ENCODE measurements at regions not wholly inside any gene's neighbourhood (a gene's known extent, or its start where the extent isn't known, plus 50 kb on each side); places are given as distances from the start of the nearest gene placed in this dataset.

GRCh38 chr2:126972279-126972626 lies 73.6 kb downstream of the TEX51 start:
- FAIRE-seq (no peak), ATAC-seq (peak in 1 of 2 experiments; percentile 29; a peak in 1 of 6 replicates), DNase-seq (ENCODE audit: low read depth in 1 of 2, low spot score in 1 of 2) (no peak)
- H3K27ac ChIP-seq, result no peak overlapping the region; a peak in 1 of 6 replicates
- POLR2A ChIA-PET, result interaction anchor here (0.6 kb wide), 1 partner anchor 194 kb away, joined by 5 read pairs; no protein-coding TSS in a partner anchor
- WGBS (ENCODE audit: missing lambda C conversion rate), result 27% methylated on average over 7 of the region's 10 CpGs
- CTCF ChIA-PET, result interaction anchor here (0.8 to 2.8 kb wide), 27 partner anchors 10 to 446 kb away, joined by 3 to 16 read pairs (median 5); no protein-coding TSS in a partner anchor
- TF ChIP-seq CTCF (IDR thresholded peaks at IDR 0.05) (0 out of 3 replicates have a peak, but pooled peaks have one; percentile 4), E2F6 (IDR thresholded peaks at IDR 0.05; ENCODE audit: borderline replicate concordance, low read depth) (no peak)
- peak overlapping the region; percentile 49 for H3K4me3 ChIP-seq
- 0 out of 3 replicates have a peak, but pooled peaks cover 3% of the 10 kb centered on the region for H3K4me1 ChIP-seq
- H3K4me2 ChIP-seq, result peak overlapping the region; percentile 100
- no peaks in the 10 kb centered on the region for H3K9me3 ChIP-seq

GRCh38 chr2:126973745-126974144 lies 75.1 kb downstream of the TEX51 start:
- ChIA-PET POLR2A (no interaction called here), CTCF (interaction anchor here (1.0 to 1.7 kb wide), 2 partner anchors 12 to 76 kb away, joined by 3 to 6 read pairs; no protein-coding TSS in a partner anchor)
- H3K4me3 ChIP-seq, result no peak overlapping the region
- ATAC-seq (no peak), FAIRE-seq (no peak), DNase-seq (ENCODE audit: low read depth in 1 of 2, low spot score in 1 of 2) (no peak)
- H3K4me2 ChIP-seq, result no peak overlapping the region
- no peaks in the 10 kb centered on the region for H3K9me3 ChIP-seq
- no CpG with 5 or more reads among the region's 2 CpGs for WGBS (ENCODE audit: missing lambda C conversion rate)
- no peak overlapping the region for H3K27ac ChIP-seq
- no peak for TF ChIP-seq CHD2 (IDR thresholded peaks at IDR 0.05; ENCODE audit: low read length, partially characterized antibody)
- TF ChIP-seq RAD21 (conservative IDR thresholded peaks at IDR 0.05 in 1 of 2, IDR thresholded peaks at IDR 0.05 in 1 of 2), result no peak
- no peak for TF ChIP-seq CTCF (IDR thresholded peaks at IDR 0.05)
- TF ChIP-seq FOSB (CRISPR knock-in tag; IDR thresholded peaks at IDR 0.05), result no peak
- TF ChIP-seq EP300 (IDR thresholded peaks at IDR 0.05), result no peak
- TF ChIP-seq SREBF2 (IDR thresholded peaks at IDR 0.05), result no peak
- TF ChIP-seq E2F6 (IDR thresholded peaks at IDR 0.05; ENCODE audit: borderline replicate concordance, low read depth), result no peak
- TF ChIP-seq GATA3 (IDR thresholded peaks at IDR 0.05; ENCODE audit: borderline replicate concordance), result no peak
- no peak for TF ChIP-seq MAX (IDR thresholded peaks at IDR 0.05)
- no peak for TF ChIP-seq USF2 (IDR thresholded peaks at IDR 0.05)
- no peak for TF ChIP-seq PBX3 (IDR thresholded peaks at IDR 0.05)
- TF ChIP-seq MAFK (IDR thresholded peaks at IDR 0.05; ENCODE audit: partially characterized antibody), result no peak
- TF ChIP-seq EHF (CRISPR knock-in tag; IDR thresholded peaks at IDR 0.05), result no peak
- no peak for TF ChIP-seq BCL3 (IDR thresholded peaks at IDR 0.05)
- TF ChIP-seq CEBPB (IDR thresholded peaks at IDR 0.05), result no peak
- no peak for TF ChIP-seq ESRRA (IDR thresholded peaks at IDR 0.05; ENCODE audit: borderline replicate concordance, low read length)
- H3K4me1 ChIP-seq, result 0 out of 3 replicates have a peak, but pooled peaks cover 3% of the 10 kb centered on the region

Data from A549 (cell line).